ENCODE measurements at regions not wholly inside any gene's neighbourhood (a gene's known extent, or its start where the extent isn't known, plus 50 kb on each side); places are given as distances from the start of the nearest gene placed in this dataset.

- H3K4me3 ChIP-seq (ENCODE audit: low read depth in 1 of 3, low read length in 3 of 3): no peak overlapping the region
- H3K27me3 ChIP-seq (ENCODE audit: control insufficient read depth in 4 of 4, insufficient read depth in 4 of 4, low read length in 3 of 4): peaks cover 0 to 2% (median 0%) of the 10 kb centered on the region in 4 donors
- no peaks in the 10 kb centered on the region for H3K36me3 ChIP-seq (ENCODE audit: control insufficient read depth in 4 of 4, insufficient read depth in 3 of 4, low read depth in 1 of 4, low read length in 3 of 4)
- no peak overlapping the region for H3K9ac ChIP-seq (ENCODE audit: low read depth in 1 of 2, low read length in 2 of 2)
- no peak overlapping the region for H3K27ac ChIP-seq (ENCODE audit: low read depth in 1 of 2, low read length in 2 of 2)
- no peak for DNase-seq (ENCODE audit: low spot score)
- TF ChIP-seq RAD21 (IDR thresholded peaks at IDR 0.05) (no peak), JUND (IDR thresholded peaks at IDR 0.05) (no peak), REST (IDR thresholded peaks at IDR 0.05) (no peak), FOXA2 (IDR thresholded peaks at IDR 0.05) (no peak), TAF1 (conservative IDR thresholded peaks at IDR 0.05) (no peak), ATF3 (IDR thresholded peaks at IDR 0.05) (no peak), YY1 (IDR thresholded peaks at IDR 0.05) (no peak), SP1 (IDR thresholded peaks at IDR 0.05) (no peak)
- H3K9me3 ChIP-seq (ENCODE audit: control insufficient read depth in 4 of 4, low read length in 3 of 4): peaks cover 1 to 19% (median 4%) of the 10 kb centered on the region in 4 donors
- 66% methylated on average over 1 of the region's 1 CpG for WGBS
- no peaks in the 10 kb centered on the region for H3K4me1 ChIP-seq (ENCODE audit: control insufficient read depth in 4 of 4, insufficient read depth in 4 of 4, low read length in 3 of 4)
Observed at GRCh38 chr19:30180691-30181090, 191.5 kb upstream of the ZNF536 start.

- Histone ChIP-seq H3K36me3 (ENCODE audit: control insufficient read depth in 4 of 4, insufficient read depth in 3 of 4, low read depth in 1 of 4, low read length in 3 of 4) (no peaks in the 10 kb centered on the region), H3K9me3 (ENCODE audit: control insufficient read depth in 4 of 4, low read length in 3 of 4) (peaks cover 0 to 19% (median 3%) of the 10 kb centered on the region in 4 donors), H3K27ac (ENCODE audit: low read depth in 1 of 2, low read length in 2 of 2) (no peak overlapping the region), H3K9ac (ENCODE audit: low read depth in 1 of 2, low read length in 2 of 2) (no peak overlapping the region), H3K4me1 (ENCODE audit: control insufficient read depth in 4 of 4, insufficient read depth in 4 of 4, low read length in 3 of 4) (no peaks in the 10 kb centered on the region), H3K27me3 (ENCODE audit: control insufficient read depth in 4 of 4, insufficient read depth in 4 of 4, low read length in 3 of 4) (no peaks in the 10 kb centered on the region), H3K4me3 (ENCODE audit: low read depth in 1 of 3, low read length in 3 of 3) (no peak overlapping the region)
- no peak for TF ChIP-seq MAX (IDR thresholded peaks at IDR 0.05)
- no peak for TF ChIP-seq REST (IDR thresholded peaks at IDR 0.05)
- TF ChIP-seq FOXA1 (IDR thresholded peaks at IDR 0.05): no peak
- no peak for TF ChIP-seq ZBTB33 (IDR thresholded peaks at IDR 0.05)
- no peak for TF ChIP-seq RAD21 (IDR thresholded peaks at IDR 0.05)
- no peak for DNase-seq (ENCODE audit: low spot score)
- 72% methylated on average over 3 of the region's 3 CpGs for WGBS
Observed at GRCh38 chr19:30183807-30184490, 188.2 kb upstream of the ZNF536 start.

Measured in liver (tissue), 7 donors.